ENCODE measurements at regions not wholly inside any gene's neighbourhood (a gene's known extent, or its start where the extent isn't known, plus 50 kb on each side); places are given as distances from the start of the nearest gene placed in this dataset.

DNA sequence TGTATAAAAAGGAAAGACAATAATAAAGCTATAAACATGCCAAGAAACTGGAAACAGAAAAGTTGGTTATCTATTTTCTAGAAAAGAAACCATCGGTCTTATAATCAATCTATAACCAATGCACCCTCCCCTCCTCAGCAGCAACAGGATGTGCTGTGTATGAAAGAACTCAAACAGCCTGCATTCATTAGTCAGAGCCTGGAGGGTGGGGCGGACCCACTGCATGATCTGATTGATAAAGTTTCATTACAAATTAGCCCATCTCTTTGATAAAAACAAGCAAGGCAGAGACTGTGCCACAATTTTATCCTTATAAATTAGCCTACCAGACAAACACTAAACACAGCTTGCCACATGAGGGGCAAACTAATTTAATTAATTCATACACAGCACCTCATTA is 448.1 kb downstream of the BCAT1 start (continued):
- TF ChIP-seq ZNF212 (CRISPR knock-in tag; IDR thresholded peaks at IDR 0.05) (no peak), BRD9 (IDR thresholded peaks at IDR 0.05; ENCODE audit: low read depth, partially characterized antibody) (no peak), KLF6 (CRISPR knock-in tag; IDR thresholded peaks at IDR 0.05; ENCODE audit: borderline replicate concordance) (no peak), SREBF2 (CRISPR knock-in tag; IDR thresholded peaks at IDR 0.05) (no peak), ZNF143 (CRISPR knock-in tag; IDR thresholded peaks at IDR 0.05) (no peak)
- TF ChIP-seq, protein P1, sequence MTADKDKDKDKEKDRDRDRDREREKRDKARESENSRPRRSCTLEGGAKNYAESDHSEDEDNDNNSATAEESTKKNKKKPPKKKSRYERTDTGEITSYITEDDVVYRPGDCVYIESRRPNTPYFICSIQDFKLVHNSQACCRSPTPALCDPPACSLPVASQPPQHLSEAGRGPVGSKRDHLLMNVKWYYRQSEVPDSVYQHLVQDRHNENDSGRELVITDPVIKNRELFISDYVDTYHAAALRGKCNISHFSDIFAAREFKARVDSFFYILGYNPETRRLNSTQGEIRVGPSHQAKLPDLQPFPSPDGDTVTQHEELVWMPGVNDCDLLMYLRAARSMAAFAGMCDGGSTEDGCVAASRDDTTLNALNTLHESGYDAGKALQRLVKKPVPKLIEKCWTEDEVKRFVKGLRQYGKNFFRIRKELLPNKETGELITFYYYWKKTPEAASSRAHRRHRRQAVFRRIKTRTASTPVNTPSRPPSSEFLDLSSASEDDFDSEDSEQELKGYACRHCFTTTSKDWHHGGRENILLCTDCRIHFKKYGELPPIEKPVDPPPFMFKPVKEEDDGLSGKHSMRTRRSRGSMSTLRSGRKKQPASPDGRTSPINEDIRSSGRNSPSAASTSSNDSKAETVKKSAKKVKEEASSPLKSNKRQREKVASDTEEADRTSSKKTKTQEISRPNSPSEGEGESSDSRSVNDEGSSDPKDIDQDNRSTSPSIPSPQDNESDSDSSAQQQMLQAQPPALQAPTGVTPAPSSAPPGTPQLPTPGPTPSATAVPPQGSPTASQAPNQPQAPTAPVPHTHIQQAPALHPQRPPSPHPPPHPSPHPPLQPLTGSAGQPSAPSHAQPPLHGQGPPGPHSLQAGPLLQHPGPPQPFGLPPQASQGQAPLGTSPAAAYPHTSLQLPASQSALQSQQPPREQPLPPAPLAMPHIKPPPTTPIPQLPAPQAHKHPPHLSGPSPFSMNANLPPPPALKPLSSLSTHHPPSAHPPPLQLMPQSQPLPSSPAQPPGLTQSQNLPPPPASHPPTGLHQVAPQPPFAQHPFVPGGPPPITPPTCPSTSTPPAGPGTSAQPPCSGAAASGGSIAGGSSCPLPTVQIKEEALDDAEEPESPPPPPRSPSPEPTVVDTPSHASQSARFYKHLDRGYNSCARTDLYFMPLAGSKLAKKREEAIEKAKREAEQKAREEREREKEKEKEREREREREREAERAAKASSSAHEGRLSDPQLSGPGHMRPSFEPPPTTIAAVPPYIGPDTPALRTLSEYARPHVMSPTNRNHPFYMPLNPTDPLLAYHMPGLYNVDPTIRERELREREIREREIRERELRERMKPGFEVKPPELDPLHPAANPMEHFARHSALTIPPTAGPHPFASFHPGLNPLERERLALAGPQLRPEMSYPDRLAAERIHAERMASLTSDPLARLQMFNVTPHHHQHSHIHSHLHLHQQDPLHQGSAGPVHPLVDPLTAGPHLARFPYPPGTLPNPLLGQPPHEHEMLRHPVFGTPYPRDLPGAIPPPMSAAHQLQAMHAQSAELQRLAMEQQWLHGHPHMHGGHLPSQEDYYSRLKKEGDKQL (CRISPR knock-in tag; IDR thresholded peaks at IDR 0.05; ENCODE audit: borderline replicate concordance): no peak

DNA sequence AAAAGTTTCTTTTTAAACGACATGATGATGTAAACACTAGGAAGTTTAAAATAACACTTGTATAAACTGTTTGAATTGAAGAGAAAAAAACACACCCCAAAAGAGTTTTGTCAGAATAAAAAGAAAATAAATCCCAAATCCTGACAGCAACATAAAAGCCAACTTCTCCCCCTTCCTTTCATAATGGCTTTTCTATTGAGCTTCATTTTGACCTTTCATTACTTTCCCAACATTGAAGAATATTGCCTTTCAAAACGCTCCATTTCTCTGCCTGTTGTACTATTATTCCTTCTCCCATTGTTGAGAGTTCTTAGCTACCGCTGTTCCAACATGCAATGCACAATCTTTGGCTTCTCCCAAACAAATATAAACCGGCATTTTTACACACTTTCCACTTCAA is 448.5 kb downstream of the BCAT1 start:
- no peak overlapping the region for H3K27ac ChIP-seq (ENCODE audit: extremely low read depth, low read depth, low read length)
- no peaks in the 10 kb centered on the region for H3K9me3 ChIP-seq (replicated peaks; ENCODE audit: control insufficient read depth, insufficient read depth, low read depth, low read length)
- WGBS (ENCODE audit: insufficient coverage, low coverage, missing lambda C conversion rate): 1% methylated on average over 4 of the region's 4 CpGs
- no peak overlapping the region for H2AFZ ChIP-seq (ENCODE audit: low read depth, low read length)
- FAIRE-seq (no peak), DNase-seq (ENCODE audit: extremely low read depth in 1 of 4, low spot score in 3 of 4) (no peak), ATAC-seq (no peak)
- H3K27me3 ChIP-seq (ENCODE audit: control insufficient read depth in 2 of 2, insufficient read depth in 2 of 2, low read length in 2 of 2): no peaks in the 10 kb centered on the region
- H3K4me3 ChIP-seq: no peak overlapping the region
- no peak overlapping the region for H3K9ac ChIP-seq (ENCODE audit: insufficient read depth in 1 of 2, low read depth in 2 of 2, low read length in 2 of 2)
- POLR2A ChIA-PET: no interaction called here
- H4K20me1 ChIP-seq (replicated peaks; ENCODE audit: control insufficient read depth, insufficient read depth, low read length): no peaks in the 10 kb centered on the region
- no peaks in the 10 kb centered on the region for H3K36me3 ChIP-seq (ENCODE audit: control insufficient read depth, insufficient read depth, low read length)
- H3K4me1 ChIP-seq (replicated peaks in 1 of 2; ENCODE audit: control insufficient read depth in 2 of 2, insufficient read depth in 2 of 2, low read length in 2 of 2): no peaks in the 10 kb centered on the region
- intact Hi-C loops (cut with micrococcal nuclease): no loop called here
- TF ChIP-seq YY1 (IDR thresholded peaks at IDR 0.05; ENCODE audit: borderline replicate concordance in 1 of 3, control insufficient read depth in 1 of 3, extremely low read depth in 1 of 3, insufficient read depth in 3 of 3, insufficient read length in 1 of 3, insufficient replicate concordance in 2 of 3, low read depth in 1 of 3, low read length in 2 of 3): no peak
- TF ChIP-seq CCNT2 (IDR thresholded peaks at IDR 0.05; ENCODE audit: borderline replicate concordance, extremely low read depth, insufficient read length, low read depth, low read length): no peak
- no peak for TF ChIP-seq NCOA1 (IDR thresholded peaks at IDR 0.05; ENCODE audit: low read depth)
- TF ChIP-seq CSDE1 (IDR thresholded peaks at IDR 0.05): no peak
- no peak for TF ChIP-seq KHSRP (IDR thresholded peaks at IDR 0.05)
- TF ChIP-seq, protein P2, sequence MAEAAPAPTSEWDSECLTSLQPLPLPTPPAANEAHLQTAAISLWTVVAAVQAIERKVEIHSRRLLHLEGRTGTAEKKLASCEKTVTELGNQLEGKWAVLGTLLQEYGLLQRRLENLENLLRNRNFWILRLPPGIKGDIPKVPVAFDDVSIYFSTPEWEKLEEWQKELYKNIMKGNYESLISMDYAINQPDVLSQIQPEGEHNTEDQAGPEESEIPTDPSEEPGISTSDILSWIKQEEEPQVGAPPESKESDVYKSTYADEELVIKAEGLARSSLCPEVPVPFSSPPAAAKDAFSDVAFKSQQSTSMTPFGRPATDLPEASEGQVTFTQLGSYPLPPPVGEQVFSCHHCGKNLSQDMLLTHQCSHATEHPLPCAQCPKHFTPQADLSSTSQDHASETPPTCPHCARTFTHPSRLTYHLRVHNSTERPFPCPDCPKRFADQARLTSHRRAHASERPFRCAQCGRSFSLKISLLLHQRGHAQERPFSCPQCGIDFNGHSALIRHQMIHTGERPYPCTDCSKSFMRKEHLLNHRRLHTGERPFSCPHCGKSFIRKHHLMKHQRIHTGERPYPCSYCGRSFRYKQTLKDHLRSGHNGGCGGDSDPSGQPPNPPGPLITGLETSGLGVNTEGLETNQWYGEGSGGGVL (CRISPR knock-in tag; IDR thresholded peaks at IDR 0.05): no peak
- TF ChIP-seq HIVEP1 (CRISPR knock-in tag; IDR thresholded peaks at IDR 0.05): no peak
- no peak for TF ChIP-seq YBX1 (IDR thresholded peaks at IDR 0.05)
- TF ChIP-seq FOXM1 (IDR thresholded peaks at IDR 0.05; ENCODE audit: low read depth): no peak
- no peak for TF ChIP-seq FOXM1 (CRISPR knock-in tag; IDR thresholded peaks at IDR 0.05; ENCODE audit: low read depth)
- TF ChIP-seq MAFF (IDR thresholded peaks at IDR 0.05; ENCODE audit: low read length): no peak
- H3K79me2 ChIP-seq (ENCODE audit: control insufficient read depth, insufficient read depth, low read length): no peaks in the 10 kb centered on the region
- no peaks in the 10 kb centered on the region for H3K9me1 ChIP-seq (ENCODE audit: control insufficient read depth, insufficient read depth, low read length)
- CTCF ChIA-PET (ENCODE audit: low intra/inter-chr PET ratio): no interaction called here
- in situ Hi-C loops (cut with MboI): no loop called here
- no TSS peak for BruUV-seq (replicated peaks)
- no peak overlapping the region for H3K4me2 ChIP-seq (ENCODE audit: insufficient read depth, low read length)
